ENCODE measurements at regions not wholly inside any gene's neighbourhood (a gene's known extent, or its start where the extent isn't known, plus 50 kb on each side); places are given as distances from the start of the nearest gene placed in this dataset.
"Not testable (repeated sequence)": the region's sequence is repeated elsewhere in the genome, so short reads cannot be mapped to it uniquely, and the experiment has no call there.

DNA sequence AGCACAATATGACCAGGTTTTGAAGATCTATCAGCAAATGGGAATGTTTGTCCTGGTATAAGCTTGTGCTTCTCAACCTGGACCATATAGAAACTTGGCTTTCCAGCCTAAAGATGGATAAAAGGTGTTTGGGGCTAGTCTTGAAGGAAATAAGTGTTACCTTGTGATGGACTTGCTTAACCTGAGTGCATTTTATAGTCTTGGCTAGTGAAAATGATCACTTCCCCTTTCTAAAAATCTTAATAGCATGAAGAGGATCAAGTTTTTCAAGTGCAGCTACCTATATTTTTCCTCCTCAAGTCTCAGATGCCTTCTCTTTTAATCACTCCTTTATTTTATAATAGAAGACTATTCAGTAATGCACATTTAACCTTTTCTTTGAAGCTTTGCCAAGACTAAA is 919.8 kb upstream of the SLITRK1 start:
- intact Hi-C loops (cut with DNase I): no loop called here
- Histone ChIP-seq H3K4me3 (no peak overlapping the region), H3K27ac (no peak overlapping the region), H3K4me1 (replicated peaks in 1 of 2) (no peaks in the 10 kb centered on the region), H3K9me3 (replicated peaks in 1 of 3) (no peaks in the 10 kb centered on the region), H3K36me3 (replicated peaks in 1 of 2) (no peaks in the 10 kb centered on the region), H3K27me3 (no peaks in the 10 kb centered on the region)
- DNase-seq: no peak
- TF ChIP-seq POLR2A (IDR thresholded peaks at IDR 0.05): no peak
- TF ChIP-seq, protein P1, sequence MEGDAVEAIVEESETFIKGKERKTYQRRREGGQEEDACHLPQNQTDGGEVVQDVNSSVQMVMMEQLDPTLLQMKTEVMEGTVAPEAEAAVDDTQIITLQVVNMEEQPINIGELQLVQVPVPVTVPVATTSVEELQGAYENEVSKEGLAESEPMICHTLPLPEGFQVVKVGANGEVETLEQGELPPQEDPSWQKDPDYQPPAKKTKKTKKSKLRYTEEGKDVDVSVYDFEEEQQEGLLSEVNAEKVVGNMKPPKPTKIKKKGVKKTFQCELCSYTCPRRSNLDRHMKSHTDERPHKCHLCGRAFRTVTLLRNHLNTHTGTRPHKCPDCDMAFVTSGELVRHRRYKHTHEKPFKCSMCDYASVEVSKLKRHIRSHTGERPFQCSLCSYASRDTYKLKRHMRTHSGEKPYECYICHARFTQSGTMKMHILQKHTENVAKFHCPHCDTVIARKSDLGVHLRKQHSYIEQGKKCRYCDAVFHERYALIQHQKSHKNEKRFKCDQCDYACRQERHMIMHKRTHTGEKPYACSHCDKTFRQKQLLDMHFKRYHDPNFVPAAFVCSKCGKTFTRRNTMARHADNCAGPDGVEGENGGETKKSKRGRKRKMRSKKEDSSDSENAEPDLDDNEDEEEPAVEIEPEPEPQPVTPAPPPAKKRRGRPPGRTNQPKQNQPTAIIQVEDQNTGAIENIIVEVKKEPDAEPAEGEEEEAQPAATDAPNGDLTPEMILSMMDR (IDR thresholded peaks at IDR 0.05): no peak

DNA sequence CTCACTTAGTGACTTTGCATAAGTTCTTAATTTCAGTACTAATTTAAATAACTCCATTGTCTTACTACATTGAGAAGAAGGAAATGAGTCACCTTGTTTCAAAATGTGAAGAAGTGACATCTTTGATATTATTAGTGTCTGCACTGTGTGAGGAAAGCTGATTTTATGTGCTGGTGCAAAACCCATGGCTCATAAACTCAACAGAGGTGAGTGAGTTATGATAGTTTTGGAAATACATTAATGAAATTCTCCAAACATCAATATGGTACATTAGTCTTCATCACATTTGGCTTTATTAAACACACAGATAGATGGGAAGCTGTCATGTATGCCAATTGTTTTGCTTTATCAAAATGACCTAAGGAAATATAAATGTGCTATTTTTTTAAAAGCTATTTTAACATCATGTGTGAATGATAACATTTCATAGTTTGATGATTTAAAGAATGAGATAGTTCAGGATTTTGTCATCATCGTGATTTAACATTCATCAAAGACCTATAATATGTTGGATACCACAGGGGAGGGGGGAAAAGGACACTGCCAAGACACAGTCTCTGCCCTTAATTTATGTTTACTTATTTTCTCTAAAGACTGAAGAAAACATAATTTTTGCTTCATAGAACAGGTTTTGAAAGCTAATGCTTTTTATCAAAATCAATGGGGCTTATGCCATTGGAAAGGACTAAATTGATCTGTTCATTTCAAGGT is 902.3 kb upstream of the SLITRK1 start:
- no peak for DNase-seq
- TF ChIP-seq POLR2A (IDR thresholded peaks at IDR 0.05): no peak
- TF ChIP-seq, protein P1 (IDR thresholded peaks at IDR 0.05): no peak
- no peaks in the 10 kb centered on the region for H3K4me1 ChIP-seq (replicated peaks in 1 of 2)
- 66 to 82% (median 67%) methylated on average over 1 of the region's 1 CpG for WGBS, 4 donors
- no peak overlapping the region for H3K27ac ChIP-seq
- intact Hi-C loops (cut with DNase I): no loop called here
- no peaks in the 10 kb centered on the region for H3K27me3 ChIP-seq
- no peaks in the 10 kb centered on the region for H3K36me3 ChIP-seq (replicated peaks in 1 of 2)
- no peak overlapping the region for H3K4me3 ChIP-seq
- no peaks in the 10 kb centered on the region for H3K9me3 ChIP-seq (replicated peaks in 1 of 3)

DNA sequence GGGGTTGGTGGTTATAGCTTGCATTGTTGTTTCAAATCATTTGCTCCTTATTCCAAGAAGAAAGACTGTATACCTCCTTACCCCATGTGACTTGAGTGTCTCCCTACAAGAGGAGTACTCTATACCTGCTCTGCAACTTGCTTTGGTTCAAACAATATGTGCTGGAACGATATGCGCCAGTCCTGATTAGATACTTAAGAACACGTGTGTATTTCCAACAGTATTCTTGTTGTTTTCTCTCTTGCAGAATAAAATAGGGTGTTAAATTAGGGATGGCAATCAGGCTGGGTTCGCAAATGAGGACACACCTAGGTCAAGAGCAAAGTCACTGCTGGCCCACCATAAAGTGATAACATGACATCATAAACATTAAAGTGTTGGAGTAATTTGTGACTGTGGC is 895.0 kb upstream of the SLITRK1 start:
- Histone ChIP-seq H3K4me3 (no peak overlapping the region), H3K27ac (no peak overlapping the region), H3K4me1 (replicated peaks in 1 of 2) (no peaks in the 10 kb centered on the region), H3K9me3 (replicated peaks in 1 of 3) (no peaks in the 10 kb centered on the region), H3K27me3 (no peaks in the 10 kb centered on the region), H3K36me3 (replicated peaks in 1 of 2) (no peaks in the 10 kb centered on the region)
- WGBS, 4 donors: 74 to 90% (median 82%) methylated on average over 4 of the region's 4 CpGs
- no peak for TF ChIP-seq POLR2A (IDR thresholded peaks at IDR 0.05)
- TF ChIP-seq, protein P1 (IDR thresholded peaks at IDR 0.05): no peak
- DNase-seq: no peak
- intact Hi-C loops (cut with DNase I): no loop called here

DNA sequence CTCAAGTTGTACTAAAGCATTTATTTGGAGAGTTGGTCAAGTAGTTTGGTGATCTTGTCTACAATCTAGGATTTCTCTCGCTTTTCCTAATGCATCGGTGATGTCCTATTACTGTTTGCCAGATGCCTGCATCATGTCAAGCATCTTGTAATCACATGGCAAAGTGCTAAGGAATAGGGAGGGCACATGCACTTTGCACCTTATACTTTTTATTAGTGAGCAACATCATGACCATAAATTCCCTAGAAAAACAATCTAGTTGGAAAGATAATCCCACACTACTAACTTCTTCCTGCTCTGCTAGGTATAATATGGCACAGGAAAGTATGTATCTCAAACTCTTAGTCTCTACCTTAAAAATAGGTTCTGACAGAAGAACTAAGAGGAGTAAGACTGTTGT is 894.3 kb upstream of the SLITRK1 start:
- intact Hi-C loops (cut with DNase I): no loop called here
- H3K27me3 ChIP-seq: no peaks in the 10 kb centered on the region
- no peaks in the 10 kb centered on the region for H3K9me3 ChIP-seq (replicated peaks in 1 of 3)
- H3K4me3 ChIP-seq: no peak overlapping the region
- H3K36me3 ChIP-seq (replicated peaks in 1 of 2): no peaks in the 10 kb centered on the region
- 74 to 86% (median 84%) methylated on average over 2 of the region's 2 CpGs for WGBS, 4 donors
- DNase-seq: no peak
- TF ChIP-seq POLR2A (IDR thresholded peaks at IDR 0.05): no peak
- TF ChIP-seq, protein P1 (IDR thresholded peaks at IDR 0.05): no peak
- H3K4me1 ChIP-seq (replicated peaks in 1 of 2): no peaks in the 10 kb centered on the region
- no peak overlapping the region for H3K27ac ChIP-seq

DNA sequence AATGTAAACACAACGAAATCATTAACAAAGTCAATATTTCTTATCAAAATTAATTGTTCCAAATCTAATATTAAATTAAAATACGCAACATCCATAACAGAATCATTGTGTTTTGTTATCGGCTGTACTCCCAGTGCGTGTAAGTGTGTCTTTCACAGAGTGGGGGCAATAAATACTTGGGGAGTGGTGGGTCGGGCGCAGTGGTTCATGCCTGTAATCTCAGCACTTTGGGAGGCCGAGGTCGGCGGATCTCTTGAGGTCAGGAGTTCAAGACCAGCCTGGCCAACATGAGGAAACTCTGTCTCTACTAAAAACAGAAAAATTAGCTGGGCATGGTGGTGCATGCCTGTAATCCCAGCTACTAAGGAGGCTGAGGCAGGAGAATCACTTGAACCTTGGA is 893.6 kb upstream of the SLITRK1 start:
- H3K4me3 ChIP-seq; H3K36me3 ChIP-seq (replicated peaks in 1 of 2); DNase-seq; H3K9me3 ChIP-seq (replicated peaks in 1 of 3); intact Hi-C loops (cut with DNase I); H3K27me3 ChIP-seq; H3K4me1 ChIP-seq (replicated peaks in 1 of 2); H3K27ac ChIP-seq: not testable (repeated sequence)
- 69 to 77% (median 71%) methylated on average over 9 of the region's 9 CpGs for WGBS, 4 donors

Data from adrenal gland (tissue), 9 donors.